Choroid plexus epithelial cell (primary cell): ENCODE measurements at regions not wholly inside any gene's neighbourhood (a gene's known extent, or its start where the extent isn't known, plus 50 kb on each side); places are given as distances from the start of the nearest gene placed in this dataset.

Experiments used
- DNase-seq: peaks from one replicate; pipeline ENCODE4 v3.0.0-alpha.2; 2010; ENCODE audit warnings: low read depth
- H3K4me3 ChIP-seq: 2 replicates; pipeline ENCODE4 v1.5.1; 2011; ENCODE audit warnings: low read depth, mild to moderate bottlenecking, control low read depth, low read length, moderate library complexity
- TF ChIP-seq, protein P1 (sequence below): conservative IDR thresholded peaks from 2 replicates; pipeline ENCODE4 v1.5.1; 2011; ENCODE audit warnings: low read depth, mild to moderate bottlenecking, control low read depth, inconsistent platforms, low read length, moderate library complexity

GRCh38 chr13:84653915-84654534 lies 771.8 kb upstream of the SLITRK1 start:
- DNase-seq = no peak
- TF ChIP-seq, protein P1, sequence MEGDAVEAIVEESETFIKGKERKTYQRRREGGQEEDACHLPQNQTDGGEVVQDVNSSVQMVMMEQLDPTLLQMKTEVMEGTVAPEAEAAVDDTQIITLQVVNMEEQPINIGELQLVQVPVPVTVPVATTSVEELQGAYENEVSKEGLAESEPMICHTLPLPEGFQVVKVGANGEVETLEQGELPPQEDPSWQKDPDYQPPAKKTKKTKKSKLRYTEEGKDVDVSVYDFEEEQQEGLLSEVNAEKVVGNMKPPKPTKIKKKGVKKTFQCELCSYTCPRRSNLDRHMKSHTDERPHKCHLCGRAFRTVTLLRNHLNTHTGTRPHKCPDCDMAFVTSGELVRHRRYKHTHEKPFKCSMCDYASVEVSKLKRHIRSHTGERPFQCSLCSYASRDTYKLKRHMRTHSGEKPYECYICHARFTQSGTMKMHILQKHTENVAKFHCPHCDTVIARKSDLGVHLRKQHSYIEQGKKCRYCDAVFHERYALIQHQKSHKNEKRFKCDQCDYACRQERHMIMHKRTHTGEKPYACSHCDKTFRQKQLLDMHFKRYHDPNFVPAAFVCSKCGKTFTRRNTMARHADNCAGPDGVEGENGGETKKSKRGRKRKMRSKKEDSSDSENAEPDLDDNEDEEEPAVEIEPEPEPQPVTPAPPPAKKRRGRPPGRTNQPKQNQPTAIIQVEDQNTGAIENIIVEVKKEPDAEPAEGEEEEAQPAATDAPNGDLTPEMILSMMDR = no peak
- no peak overlapping the region for H3K4me3 ChIP-seq

DNA sequence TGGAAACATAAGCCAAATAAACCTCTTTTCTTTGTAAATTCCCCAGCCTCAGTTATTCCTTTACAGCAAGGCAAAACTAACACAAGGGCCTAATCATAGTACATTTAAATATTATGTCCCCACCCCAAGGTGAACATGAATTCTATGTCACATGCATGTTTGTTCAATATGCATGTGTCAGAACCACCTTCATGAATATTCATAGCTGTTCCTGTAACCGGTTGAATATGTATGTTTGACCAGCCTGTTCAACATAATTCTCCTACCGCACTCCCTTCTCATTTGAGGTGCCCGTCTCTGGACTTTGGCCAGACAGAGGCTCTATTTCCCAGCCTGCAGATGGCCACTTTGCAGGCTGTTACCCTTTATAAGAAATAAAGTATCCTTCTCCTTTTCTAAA lies 769.4 kb upstream of the SLITRK1 start:
- H3K4me3 ChIP-seq = no peak overlapping the region
- DNase-seq = no peak
- TF ChIP-seq, protein P1 = no peak

DNA sequence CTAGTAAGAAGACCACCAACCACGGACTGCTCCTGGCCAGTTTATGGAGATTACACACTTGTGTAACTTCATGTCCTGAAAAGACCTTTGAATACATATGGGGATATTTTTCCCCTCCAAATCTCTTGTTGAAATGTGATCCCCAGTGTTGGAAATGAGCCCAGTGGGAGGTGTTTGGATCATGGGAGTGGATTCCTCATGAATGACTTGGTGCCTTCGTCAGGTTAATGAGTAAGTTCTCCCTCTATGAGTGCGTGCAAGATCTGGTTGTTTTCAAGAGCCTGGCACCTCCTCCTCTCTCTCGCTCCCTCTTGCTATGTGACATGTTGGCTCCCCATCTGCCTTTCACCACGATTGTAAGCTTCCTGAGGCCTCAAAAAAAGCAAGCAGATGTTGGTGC lies 769.0 kb upstream of the SLITRK1 start:
- TF ChIP-seq, protein P1 = no peak
- no peak overlapping the region for H3K4me3 ChIP-seq
- peak; percentile 95 for DNase-seq

DNA sequence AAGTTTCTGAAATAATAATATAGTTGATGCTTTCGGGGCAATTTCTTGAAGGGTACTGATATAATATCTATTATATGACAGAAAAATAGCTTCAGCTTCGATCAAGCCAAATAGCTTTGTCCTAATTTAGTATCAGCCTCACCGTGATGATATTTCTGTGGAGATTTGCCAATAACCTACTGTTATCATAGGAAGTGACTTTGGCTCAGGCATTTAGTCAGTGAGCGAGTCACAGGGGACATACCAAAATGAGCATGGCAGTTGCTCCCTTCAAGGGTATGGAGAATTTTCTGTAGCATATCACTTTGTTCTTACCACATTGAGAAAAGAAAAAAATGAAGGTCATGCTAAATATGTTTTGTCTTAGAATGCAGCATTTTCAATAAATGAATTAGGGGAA lies 767.6 kb upstream of the SLITRK1 start:
- TF ChIP-seq, protein P1 = no peak
- H3K4me3 ChIP-seq = no peak overlapping the region
- no peak for DNase-seq

DNA sequence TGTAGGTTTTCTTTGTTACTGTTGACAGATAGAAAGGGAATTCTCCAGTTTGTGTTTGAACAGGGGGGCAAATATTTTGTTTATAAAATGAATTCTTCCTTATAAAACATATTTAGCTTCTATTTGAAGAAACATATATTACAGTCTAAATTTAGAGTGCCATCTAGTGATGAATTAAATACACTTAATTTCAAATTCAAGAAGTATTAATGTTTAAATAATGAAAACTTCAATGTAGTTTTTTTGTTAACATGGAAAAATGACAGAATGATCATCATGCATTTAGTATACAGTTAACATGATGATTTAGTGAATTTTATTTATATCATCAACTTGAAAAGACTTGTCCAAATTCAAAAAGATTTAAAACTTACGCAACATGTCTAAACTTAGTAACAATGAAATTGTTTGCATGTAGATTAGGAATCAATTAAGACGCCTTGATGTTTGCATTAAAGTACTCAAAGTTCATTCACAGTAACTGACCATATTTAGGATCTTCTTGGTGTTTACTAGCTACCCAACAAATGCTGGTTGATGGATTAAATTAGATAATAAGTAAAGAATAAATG lies 765.9 kb upstream of the SLITRK1 start:
- H3K4me3 ChIP-seq = no peak overlapping the region
- no peak for DNase-seq
- TF ChIP-seq, protein P1 = no peak

DNA sequence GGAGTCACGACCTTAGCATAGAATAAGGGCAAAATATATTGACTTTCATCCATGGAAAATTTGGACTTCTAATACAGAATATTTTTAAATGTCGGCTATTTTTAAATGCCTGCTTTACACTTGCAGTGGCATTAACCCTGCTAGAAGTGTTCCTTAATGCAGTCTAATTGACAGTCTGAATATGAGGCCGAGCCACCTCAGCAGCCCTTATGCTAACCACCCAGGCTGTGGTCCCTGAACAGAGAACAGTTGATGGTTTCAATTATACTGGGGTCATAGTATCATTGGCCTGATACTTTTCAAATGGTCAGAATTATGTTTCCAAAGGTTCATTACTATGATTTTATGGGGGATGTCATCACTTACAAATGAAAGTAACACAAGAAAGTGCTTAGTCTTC lies 764.7 kb upstream of the SLITRK1 start:
- TF ChIP-seq, protein P1 = no peak
- DNase-seq = no peak

More for the DNA sequence above, 764.7 kb upstream of the SLITRK1 start:
- no peak overlapping the region for H3K4me3 ChIP-seq
